NOMO-1 treated with DMSO at 0.1 percent for 48 hours (cell line): ENCODE measurements at regions not wholly inside any gene's neighbourhood (a gene's known extent, or its start where the extent isn't known, plus 50 kb on each side); places are given as distances from the start of the nearest gene placed in this dataset.
"Not testable (repeated sequence)": the region's sequence is repeated elsewhere in the genome, so short reads cannot be mapped to it uniquely, and the experiment has no call there.

ENCODE experiments used
- DNase-seq: peaks from one replicate; lab custom pipeline; 2025; ENCODE audit not compliant: unreplicated experiment; lab: John Stamatoyannopoulos, UW

DNA sequence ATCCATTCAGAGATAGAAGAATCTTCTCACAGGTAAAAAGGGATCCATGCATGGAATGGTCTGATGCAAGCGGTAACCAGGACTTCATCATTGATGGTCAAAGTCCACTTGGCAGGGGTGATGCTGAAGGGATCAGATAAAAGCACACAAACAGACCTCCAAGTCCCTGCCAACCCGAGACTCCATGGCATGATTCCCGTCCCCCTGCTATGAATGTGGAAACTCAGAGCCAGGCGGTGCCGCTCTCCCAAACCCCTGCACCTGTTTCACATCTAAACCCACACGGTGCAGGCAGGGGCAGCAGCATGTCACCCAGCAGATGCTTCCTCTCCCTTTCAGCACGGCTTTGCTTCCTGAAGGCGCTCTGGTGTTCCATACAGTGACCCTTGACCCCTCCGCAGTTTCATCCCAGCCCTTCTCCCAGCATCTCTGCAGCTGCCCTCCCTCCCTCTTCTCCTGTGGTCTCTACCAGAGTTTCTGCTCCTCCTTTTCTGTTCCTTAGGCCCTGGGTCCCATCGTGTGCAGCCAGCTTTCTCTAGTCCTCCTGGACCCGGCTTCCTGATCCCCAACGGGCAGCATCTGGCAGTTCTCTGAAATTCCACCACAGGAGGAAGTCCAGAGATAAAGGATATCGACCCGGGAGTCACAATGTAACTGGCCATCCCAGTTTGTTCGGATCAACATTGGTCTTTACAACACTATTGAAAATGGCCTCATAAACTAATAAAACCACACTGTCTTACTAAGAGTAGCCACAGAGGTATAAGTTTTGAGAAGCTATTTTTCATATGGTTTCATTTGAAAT lies 235.0 kb downstream of the TTLL2 start:
- no peak for DNase-seq

DNA sequence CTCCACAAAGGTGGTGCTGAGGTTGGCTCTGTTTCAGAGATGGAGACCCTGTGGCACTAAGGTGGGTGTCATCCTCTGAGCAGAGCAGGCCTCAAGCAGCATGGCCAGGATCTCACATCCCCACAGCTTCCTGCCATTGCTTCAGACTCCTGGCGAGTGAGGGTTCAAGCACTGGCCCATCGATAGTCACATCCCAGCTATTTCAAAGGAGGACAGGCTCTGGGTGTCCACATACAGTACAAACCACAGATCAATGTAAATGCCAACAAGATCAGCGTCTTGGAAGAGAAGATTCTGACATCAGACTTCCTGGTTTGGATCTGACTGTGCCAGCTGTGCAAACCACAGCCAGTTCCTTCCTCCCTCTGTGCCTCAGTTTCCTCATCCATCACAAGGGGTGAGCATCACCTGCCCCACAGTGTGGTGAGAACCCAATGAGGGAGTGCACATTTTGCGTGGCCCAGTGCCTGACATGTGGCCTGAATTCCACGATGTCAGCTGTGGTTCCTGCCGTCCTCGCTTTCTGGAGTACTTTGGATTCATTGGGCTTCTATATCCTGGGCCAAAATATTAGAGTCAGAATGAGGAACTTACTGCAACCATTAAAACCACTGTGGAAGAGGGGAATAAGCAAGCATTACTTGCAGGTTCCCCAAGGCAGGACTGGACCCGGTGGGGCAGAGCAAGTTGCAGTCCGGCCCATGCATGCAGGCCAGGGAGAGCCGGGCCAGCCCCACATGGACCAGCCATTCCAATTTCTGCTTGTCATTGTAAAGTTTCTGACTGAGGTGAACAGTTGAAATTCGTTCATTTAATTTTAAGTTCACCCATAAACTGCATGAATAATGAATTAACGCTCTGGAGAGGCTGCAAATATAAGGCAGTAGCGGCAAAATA lies 236.0 kb downstream of the TTLL2 start:
- DNase-seq: no peak

DNA sequence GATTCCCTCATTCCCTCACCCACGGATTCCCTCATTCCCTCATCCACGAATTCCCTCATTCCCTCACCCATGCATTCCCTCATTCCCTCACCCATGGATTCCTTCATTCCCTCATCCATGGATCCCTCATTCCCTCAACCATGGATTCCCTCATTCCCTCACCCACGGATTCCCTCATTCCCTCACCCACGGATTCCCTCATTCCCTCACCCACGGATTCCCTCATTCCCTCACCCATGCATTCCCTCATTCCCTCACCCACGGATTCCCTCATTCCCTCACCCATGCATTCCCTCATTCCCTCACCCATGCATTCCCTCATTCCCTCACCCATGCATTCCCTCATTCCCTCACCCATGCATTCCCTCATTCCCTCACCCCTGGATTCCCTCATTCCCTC lies 238.0 kb downstream of the TTLL2 start:
- not testable (repeated sequence) for DNase-seq

DNA sequence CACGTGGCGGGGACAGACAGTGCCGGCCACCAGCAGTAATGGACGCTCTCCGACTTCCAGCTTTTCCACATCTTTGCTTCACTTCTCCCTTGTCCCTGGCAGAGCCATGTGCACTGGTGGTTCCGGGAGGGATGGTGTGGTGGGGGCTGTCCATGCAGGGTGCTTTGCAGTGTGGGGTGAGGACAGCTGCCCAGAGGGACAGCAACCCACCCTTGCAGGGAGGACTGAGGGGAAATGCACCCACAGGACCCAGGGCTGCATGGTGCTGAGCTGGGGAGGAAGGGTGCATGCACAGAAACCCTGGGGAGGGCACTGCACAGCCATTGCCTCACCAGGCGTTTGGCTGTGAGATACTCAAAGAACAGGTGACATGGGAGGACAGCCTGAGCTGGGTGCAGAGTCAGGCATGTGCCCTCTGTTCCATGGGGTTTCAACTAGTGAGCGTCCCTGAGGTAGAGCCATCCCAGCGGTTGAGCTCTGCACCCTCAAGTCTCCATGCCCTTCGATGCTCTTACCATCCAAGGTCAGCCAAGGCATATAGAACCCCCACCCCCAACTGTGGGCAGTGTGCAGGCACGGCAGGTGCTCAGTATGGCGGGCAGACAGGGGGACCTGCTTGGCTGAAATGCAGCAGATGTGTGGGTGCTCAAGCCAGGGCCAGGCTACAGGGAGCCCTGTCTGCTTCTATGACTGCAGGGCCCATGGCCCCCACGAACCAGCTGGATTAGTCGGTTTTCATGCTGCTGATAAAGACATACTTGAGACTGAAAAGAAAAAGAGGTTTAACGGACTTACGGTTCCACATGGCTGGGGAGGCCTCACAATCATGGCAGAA lies 239.7 kb downstream of the TTLL2 start:
- DNase-seq: no peak

DNA sequence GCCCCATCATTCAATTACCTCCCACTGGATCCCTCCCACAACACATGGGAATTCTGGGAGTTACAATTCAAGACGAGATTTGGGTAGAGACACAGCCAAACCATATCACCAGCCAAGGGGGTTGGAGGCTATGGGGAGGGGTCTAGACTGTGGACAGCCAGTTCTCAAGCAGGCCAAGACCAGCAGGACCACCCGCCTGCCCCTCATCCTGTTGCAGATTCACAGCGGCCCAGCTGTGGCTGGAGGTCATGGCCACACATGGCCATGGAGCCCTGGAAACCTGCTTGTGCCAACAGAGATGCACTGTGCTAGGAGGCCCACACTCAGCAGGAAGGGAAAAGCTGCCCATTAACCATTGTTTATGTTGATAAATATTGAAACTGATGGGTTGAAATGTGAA lies 240.5 kb downstream of the TTLL2 start:
- no peak for DNase-seq

DNA sequence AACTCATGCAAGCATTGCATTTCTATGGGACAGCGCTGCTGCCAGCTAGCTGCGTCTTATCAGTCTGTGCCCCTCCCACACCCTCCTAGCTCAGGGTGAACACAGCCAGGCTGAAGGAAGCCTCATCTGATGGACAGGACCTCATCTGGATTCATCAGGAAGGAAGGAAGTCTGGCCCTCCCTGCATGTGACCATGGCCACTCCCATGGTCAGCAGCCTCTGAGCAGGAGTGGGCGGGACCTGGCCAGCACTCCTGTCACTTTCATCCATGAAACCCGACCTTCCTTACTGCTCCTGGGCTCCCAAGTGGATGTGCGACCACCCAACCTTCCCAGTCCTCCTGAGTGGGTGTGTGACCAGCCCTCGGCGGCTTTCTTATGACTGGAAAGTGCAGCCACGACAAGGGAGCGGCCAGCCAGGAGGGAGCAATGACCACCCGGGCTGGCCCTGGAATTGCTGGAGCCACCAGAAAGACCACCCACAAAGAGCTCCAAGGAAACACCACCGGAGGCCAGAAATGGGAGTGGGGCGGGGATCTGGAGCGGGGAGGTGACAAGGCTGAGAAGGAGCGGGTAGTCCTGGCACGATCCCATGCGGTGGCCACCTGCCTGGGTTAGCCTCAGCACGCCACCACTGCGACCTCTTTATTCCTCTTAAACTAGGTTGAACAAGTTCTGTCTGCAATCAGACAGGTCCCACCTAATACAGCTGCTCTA lies 241.2 kb downstream of the TTLL2 start:
- no peak for DNase-seq

DNA sequence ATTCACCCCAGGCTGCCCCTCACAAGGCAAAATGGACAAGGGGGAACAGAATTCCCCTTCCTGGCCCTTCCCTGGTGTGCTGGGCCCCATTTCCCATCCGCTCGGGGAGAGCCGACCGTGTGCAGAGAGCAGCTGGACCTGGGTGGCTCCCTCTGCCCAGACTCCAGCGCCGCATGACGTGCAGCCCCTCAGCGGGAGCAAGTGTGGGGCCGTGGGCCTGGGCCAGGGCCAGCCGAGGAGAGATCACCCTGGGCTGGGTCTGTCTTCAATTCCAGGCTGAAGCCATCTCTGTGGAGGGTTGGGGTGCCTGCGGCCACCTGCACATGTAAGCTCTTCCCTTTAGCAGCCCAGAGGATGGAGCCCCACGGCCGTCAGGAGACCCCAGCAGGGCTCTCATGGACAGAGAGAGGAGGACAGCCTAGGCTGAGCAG lies 241.8 kb downstream of the TTLL2 start:
- DNase-seq: no peak

DNA sequence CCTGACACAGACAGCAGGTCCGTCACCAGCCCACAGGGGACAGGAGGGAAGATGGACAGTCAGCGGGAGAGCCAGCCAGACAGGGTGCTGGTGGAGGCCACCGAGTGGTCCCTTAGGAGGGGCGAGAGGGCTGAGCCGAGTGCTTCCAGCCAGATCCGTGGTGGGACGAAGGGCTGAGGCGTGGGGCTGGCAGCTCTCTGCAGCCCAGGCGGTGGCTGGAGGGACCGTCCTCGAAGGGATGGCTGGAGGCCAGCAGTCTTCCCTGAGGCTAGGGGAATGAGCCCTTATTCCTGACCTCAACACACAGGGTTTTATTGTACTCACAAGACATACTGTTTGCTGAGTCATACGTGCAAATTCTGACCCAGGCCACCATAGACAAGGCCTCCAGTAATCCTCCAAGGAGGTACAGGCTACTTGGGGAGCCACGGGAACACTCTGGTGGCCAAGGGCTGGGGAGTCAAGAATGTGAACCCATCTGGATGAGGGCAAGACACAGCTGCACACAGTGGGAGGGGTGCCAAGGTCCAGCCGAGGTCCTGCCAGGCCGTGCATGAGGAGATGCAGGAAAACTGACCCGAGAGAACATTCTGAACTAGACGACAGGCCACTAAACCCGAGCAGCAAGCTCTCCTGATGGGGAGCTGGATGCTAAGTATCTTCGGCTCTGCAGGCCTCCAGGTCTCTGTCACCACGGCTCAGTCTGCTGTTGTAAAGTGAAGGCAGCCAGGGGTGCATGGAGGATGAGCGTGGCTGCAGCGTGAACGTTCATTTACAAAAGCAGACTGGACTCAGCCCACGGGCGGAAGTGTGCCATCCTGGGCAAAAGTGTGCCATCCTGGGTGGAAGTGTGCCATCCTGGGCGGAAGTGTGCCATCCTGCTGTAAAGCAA lies 242.5 kb downstream of the TTLL2 start:
- DNase-seq: no peak

DNA sequence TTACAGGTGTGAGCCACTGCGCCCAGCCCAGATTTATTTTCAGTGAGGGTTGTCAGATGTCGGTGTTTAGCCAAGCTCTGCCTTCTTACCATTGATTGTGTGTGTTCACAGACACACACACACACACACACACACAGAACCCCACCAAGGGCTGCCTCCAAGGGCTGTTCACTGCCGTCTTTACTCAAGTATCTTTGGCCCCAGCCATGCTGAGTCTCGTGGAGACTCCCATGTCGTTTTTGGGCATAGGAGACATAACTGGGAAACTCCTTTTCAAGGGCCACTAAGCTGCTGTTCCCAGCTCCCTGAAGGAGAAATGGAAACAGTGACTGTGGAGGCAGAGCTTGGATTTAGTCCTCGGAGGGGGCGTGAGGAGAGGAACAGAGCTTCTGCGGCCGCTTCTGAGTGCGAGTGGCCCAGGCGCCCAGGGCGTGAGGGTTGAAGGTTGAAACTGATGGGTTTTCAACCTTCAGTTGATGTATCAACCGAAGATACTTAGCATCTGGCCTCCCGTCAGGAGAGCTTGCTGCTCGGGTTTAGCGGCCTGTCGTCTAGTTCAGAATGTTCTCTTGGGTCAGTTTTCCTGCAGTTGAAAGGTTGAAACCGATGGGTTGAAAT lies 243.6 kb downstream of the TTLL2 start:
- DNase-seq: no peak

DNA sequence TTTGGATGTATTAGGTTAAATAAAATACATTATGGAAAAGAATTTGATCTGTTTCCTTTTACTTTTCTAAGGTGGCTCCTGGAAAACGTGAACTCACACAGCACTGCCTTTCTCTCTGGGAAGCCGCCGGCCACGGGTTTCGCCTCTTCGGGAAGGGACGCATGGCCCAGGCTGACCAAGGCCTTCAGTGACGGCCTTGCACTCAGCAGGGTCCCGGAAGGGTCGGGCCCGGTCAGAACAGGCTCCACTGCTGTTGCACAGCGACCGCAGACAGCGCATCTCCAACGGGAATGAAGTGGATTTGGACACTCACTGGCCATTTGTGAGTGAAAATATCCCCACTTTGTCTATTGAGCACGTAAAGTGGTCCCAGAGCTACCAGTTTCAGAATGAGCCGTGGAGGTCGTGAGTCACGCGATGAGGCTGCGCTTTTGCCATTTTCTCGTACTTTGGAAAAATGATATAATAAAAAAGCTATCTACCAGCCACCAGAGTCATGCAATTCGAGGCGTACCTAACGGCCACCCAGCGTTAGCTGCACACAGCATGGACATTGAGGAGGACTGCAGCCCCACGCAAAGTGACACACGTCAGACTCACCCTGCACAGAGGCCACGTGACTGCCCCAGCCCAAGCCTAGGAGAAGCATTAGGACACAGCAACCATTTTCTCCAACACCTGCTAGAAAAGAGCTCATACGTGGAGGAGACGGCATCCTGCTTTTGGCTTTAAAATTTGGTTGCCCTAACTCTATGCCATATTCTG lies 244.3 kb downstream of the TTLL2 start:
- DNase-seq: no peak

DNA sequence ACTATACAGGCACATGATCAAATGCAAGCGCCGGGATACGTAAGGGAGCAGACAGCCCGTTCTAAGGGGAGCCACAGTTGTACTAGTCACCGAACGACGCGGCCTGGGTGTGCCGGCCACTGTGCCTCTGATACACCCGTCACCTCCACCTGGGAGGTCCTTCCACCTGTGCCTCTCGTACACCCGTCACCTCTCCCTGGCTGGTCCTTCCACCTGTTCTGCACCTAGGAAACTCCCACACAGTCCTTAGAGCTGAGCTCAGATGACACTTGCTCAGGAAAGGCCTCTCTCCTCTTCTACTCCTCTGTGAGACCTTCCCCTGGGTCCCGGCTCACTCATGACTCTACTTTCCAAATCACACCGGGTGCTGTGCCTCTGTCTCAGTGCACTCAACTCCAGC lies 245.0 kb downstream of the TTLL2 start:
- DNase-seq: no peak

DNA sequence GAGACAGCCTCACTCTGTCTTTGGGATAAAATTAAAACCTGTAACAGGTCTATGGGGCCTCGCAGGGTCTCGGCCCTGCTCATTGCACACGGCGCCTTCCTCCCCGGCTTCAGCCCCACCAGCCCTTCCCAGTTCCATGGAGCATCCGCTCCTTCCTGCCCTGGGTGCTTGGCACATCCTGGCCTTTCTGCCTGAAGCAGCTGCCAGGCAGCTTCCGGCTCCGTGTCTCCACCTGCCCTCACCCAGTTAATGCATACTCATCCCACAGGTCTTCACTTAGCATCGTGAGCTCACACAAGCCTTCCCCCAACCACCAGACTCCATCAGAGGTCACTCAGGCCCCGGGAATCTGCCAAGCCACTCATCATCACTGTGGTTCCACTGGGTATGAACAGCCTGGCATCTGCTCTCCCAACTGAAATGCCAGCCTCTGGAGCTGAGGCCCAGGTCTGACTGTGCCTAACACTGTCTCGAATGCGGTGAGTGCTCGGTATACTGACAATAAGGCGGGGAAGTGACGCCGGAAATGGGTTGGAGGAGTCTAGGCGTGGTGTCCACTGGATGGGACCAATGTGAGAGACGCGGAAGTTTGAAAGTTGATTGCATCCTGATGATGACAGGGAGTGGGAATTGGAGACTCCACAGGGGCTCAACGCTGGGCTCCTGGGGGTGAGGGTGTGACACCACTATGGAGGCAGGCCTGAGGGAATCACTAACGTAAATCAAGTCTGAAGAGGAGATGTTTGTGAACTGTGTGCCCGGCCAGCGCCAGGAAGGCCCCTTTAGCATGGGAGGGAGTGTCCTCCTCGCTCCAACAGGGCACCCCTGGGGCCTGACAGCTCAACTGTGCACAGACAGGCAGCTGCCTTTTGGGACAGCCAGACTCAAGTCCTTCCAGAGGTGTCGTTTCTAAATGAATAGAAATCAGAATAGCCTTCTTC lies 245.8 kb downstream of the TTLL2 start:
- DNase-seq: no peak

DNA sequence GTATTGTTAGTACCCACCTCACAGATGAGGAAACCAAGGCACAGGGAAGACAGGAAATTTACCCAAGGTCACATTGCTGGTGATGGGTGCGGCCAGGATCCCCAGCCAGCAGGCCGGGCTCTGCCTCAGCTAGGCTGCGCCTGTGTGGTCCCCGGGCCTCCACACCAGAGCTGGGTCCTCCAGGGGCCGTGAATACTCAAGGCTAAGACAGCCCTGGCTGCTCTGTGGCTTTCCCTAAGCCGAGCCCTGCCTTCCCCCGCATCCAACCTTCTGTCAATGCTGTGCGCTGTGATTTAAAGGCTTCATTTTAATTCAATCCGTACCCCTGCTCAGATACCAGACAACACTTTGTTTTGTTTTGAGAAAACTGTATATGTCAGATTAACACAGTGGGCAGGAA lies 246.7 kb downstream of the TTLL2 start:
- DNase-seq: no peak

DNA sequence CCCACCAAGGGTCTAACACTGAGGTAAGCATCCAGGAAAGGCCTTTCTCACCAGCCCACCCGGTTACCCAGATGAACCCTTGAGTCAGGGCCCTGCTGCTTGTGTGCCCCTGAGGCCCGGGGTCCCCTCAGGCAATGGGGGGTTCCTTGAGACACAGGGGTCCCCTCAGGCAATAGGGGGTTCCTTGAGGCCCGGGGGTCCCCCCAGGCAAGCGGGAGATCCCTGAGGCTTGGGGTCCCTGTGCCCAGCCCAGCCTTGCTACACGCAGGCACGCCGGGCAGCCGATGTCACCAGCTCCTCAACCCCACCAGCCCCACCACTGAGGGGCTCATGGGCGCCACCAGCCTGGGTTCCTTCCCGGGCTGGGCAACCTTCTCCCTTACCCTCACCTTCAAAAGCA lies 247.2 kb downstream of the TTLL2 start:
- DNase-seq: no peak

DNA sequence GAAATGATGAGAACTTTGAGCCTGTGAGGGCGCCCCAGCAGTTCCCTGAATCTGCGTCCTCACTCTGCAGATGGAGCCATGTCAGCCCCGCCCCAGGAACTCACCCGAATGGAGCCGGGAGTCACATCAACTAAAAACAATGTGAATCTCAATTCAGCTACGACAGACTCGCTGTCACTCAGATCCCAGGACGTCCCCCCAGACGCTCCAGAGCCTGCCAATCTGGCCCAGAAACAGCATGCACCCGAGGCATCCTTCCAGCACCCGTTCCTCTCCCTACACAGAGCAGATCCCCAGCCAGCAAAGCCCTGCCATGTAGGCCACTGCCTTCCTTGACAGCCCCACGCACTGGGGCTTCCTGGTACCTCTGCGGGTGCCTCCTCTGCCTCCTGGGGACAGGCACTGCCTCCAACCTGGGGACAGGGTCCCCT lies 248.0 kb downstream of the TTLL2 start:
- DNase-seq: no peak

DNA sequence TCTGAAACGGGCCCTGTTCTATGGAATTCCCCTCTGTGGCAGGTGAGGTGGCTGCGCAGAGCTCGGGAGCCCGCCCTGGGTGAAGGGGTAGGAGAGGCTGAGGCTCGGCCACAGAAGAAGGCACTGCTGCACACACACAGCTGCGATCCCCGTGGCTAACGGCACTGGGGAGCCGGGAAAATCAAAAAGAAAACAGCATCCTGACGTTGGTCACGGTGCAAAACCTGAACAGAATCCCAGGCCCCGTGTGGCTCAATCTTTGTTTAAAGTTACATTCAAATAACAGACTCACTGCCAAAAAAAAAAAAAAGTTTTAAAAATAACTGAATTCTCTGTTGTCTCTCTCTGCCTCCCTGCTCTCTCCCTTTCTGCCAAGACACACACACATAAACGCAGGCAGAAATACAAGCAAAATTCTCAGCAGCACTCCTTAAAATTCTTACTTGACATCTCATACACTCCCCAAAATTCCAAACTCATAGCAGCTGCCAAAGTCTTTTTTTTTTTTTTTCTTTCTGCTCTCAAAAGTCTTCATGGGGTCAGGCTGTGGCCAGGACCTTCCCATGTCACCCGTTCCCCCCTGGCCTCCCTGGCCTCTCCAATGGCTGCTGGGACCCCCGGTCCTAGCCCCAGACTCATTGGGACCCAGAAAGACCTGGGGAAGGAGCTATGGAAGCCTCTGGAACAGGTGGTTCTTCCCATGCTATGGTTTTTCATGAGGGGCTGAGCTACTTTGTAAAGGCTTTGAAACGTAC lies 248.8 kb downstream of the TTLL2 start:
- DNase-seq: no peak
